Karpas-422 (cell line): ENCODE measurements at regions not wholly inside any gene's neighbourhood (a gene's known extent, or its start where the extent isn't known, plus 50 kb on each side); places are given as distances from the start of the nearest gene placed in this dataset.
"Not testable (repeated sequence)": the region's sequence is repeated elsewhere in the genome, so short reads cannot be mapped to it uniquely, and the experiment has no call there.

Experiments
- DNase-seq: peaks from one replicate; pipeline ENCODE4 v3.0.0-alpha.2; 2015
- H2AFZ ChIP-seq: fragments of 200-600 bp; sonication (generic); 2 replicates; pipeline ENCODE4 v1.6.1; 2014; ENCODE audit warnings: antibody characterized with exemption, low read length, mixed read lengths
- H3K27ac ChIP-seq: fragments of 200-600 bp; sonication (generic); 2 replicates; pipeline ENCODE4 v1.5.1; 2014; ENCODE audit warnings: mild to moderate bottlenecking, low read length, moderate library complexity
- H3K27me3 ChIP-seq: fragments of 200-600 bp; sonication (generic); 2 replicates; pipeline ENCODE4 v1.6.1; 2014; ENCODE audit warnings: low read length, mixed read lengths
- H3K36me3 ChIP-seq: fragments of 200-600 bp; sonication (generic); 2 replicates; pipeline ENCODE4 v1.6.1; 2014; ENCODE audit warnings: low read length, mixed read lengths; ENCODE audit not compliant: insufficient read depth
- H3K4me1 ChIP-seq: fragments of 200-600 bp; sonication (generic); 2 replicates; pipeline ENCODE4 v1.6.1; 2014; ENCODE audit warnings: mild to moderate bottlenecking, low read length, mixed read lengths
- H3K4me2 ChIP-seq: fragments of 200-600 bp; sonication (generic); 2 replicates; pipeline ENCODE4 v1.6.1; 2014; ENCODE audit warnings: low read length, low read depth, mild to moderate bottlenecking; ENCODE audit not compliant: poor library complexity, severe bottlenecking
- H3K4me3 ChIP-seq: fragments of 200-600 bp; sonication (generic); 2 replicates; pipeline ENCODE4 v1.5.1; 2014; ENCODE audit warnings: mild to moderate bottlenecking, antibody characterized with exemption, low read length, mixed read lengths
- H3K79me2 ChIP-seq: fragments of 200-600 bp; sonication (generic); 2 replicates; pipeline ENCODE4 v1.6.1; 2014; ENCODE audit warnings: mild to moderate bottlenecking, low read length, mixed read lengths
- H3K9ac ChIP-seq: fragments of 200-600 bp; sonication (generic); 2 replicates; pipeline ENCODE4 v1.6.0; 2014; ENCODE audit warnings: low read length
- H3K9me2 ChIP-seq: fragments of 200-600 bp; sonication (generic), shearing (Covaris generic); replicated peaks from 2 replicates; pipeline ENCODE4 v1.6.0; 2014; ENCODE audit warnings: mild to moderate bottlenecking, low read length, moderate library complexity; ENCODE audit not compliant: insufficient read depth
- H3K9me3 ChIP-seq: fragments of 300-700, 200-600 bp; sonication (generic); 2 replicates; pipeline ENCODE4 v1.6.1; 2014; ENCODE audit warnings: low read length, mixed read lengths
- H4K20me1 ChIP-seq: fragments of 200-600 bp; sonication (generic); 2 replicates; pipeline ENCODE4 v1.6.1; 2014; ENCODE audit warnings: mild to moderate bottlenecking, antibody characterized with exemption, low read length, low read depth; ENCODE audit not compliant: insufficient read depth

DNA sequence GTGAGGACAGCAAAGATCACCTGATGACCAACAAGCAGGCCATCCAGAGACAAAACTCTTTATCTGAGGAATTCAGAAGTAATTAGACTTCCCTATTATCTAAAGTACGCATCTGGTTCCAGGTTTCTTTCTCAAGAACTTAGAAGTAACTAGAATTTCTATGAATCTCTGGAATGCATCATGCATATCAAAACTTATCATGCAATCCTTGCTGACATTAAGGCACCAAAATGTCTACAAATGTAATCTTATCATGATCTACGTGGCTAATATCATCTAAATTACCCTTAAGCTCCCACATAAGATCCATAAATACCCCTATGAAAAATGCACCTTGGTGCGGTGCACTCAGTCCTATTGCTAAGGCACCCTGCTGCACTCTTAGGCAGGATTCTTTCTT is 488.1 kb upstream of the TLE4 start:
- Histone ChIP-seq H3K79me2 (no peaks in the 10 kb centered on the region), H3K27me3 (no peaks in the 10 kb centered on the region), H3K4me2 (no peak overlapping the region), H2AFZ (no peak overlapping the region), H3K4me3 (no peak overlapping the region), H3K4me1 (no peaks in the 10 kb centered on the region), H3K9me3 (no peaks in the 10 kb centered on the region), H4K20me1 (no peaks in the 10 kb centered on the region), H3K27ac (no peak overlapping the region), H3K36me3 (no peaks in the 10 kb centered on the region), H3K9ac (no peak overlapping the region), H3K9me2 (no peaks in the 10 kb centered on the region)
- DNase-seq, result no peak

DNA sequence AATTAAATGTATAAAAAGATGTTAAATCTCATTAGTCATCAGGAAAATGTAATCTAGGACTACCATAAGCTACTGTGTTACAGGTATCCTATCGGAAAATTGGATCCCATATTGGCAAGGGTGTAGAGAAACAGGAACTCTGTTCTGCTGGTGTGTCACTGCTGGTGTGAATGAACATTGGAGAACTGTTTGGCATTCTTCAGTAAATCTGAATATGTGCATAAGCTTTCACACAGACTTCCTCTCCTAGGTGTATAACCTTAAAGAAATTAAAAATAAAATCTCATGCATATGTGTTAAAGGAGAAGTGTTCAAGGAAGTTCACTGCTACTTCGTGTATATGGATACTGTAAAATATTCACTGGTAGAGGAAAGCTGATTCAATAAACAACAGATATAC is 484.6 kb upstream of the TLE4 start:
- Histone ChIP-seq H3K4me1 (no peaks in the 10 kb centered on the region), H3K36me3 (no peaks in the 10 kb centered on the region)
- no peak for DNase-seq

DNA sequence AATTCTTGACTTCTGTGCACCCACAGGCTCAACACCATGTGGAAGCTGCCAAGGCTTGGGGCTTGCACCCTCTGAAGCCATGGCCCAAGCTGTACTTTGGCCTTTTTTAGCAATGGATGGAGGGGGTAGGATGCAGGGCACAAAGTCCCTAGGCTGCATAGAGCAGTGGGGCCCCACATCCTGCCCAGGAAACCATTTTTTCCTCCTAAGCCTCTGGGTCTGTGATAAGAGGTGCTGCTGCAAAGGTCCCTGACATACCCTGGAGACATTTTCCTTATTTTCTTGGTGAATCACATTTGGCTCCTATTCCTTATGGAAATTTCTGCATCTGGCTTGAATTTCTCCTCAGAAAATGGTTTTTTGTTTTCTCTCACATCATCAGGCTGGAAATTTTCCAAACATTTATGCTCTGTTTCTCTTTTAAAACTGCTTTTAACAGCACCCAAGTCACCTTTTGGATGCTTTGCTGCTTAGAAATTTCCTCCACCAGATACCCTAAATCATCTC is 482.7 kb upstream of the TLE4 start:
- Histone ChIP-seq H3K4me1 (no peaks in the 10 kb centered on the region), H3K9ac (no peak overlapping the region), H2AFZ (no peak overlapping the region), H4K20me1 (no peaks in the 10 kb centered on the region), H3K36me3 (no peaks in the 10 kb centered on the region), H3K27me3 (no peaks in the 10 kb centered on the region), H3K4me2 (no peak overlapping the region), H3K9me2 (no peaks in the 10 kb centered on the region), H3K27ac (no peak overlapping the region), H3K4me3 (no peak overlapping the region), H3K79me2 (no peaks in the 10 kb centered on the region), H3K9me3 (no peaks in the 10 kb centered on the region)
- DNase-seq, result no peak

More for the DNA sequence above, 484.6 kb upstream of the TLE4 start:
- H4K20me1 ChIP-seq, result no peaks in the 10 kb centered on the region
- no peak overlapping the region for H3K4me3 ChIP-seq
- no peaks in the 10 kb centered on the region for H3K79me2 ChIP-seq
- H3K9me3 ChIP-seq, result no peaks in the 10 kb centered on the region
- H3K4me2 ChIP-seq, result no peak overlapping the region
- H3K9me2 ChIP-seq, result no peaks in the 10 kb centered on the region
- no peaks in the 10 kb centered on the region for H3K27me3 ChIP-seq
- no peak overlapping the region for H3K9ac ChIP-seq
- H3K27ac ChIP-seq, result no peak overlapping the region
- H2AFZ ChIP-seq, result no peak overlapping the region

DNA sequence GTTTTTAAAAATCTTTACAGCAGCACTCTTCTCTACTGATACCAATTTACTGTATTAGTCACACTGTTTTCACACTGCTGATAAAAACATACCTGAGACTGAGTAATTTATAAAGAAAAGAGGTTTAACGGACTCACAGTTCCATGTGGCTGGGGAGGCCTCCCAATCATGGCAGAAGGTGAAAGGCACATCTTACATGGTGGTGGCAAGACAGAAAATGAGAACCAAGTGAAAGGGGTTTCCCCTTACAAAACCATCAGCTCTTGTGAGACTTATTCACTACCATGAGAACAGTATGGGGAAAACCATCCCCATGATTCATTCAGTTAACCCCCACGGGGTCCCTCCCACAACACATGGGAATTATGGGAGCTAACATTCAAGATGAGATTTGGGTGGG is 481.9 kb upstream of the TLE4 start:
- H3K27me3 ChIP-seq, H3K9me3 ChIP-seq, H3K36me3 ChIP-seq, H4K20me1 ChIP-seq, H3K9me2 ChIP-seq, H3K4me3 ChIP-seq, H3K27ac ChIP-seq, DNase-seq, H2AFZ ChIP-seq, H3K4me2 ChIP-seq, H3K9ac ChIP-seq, H3K79me2 ChIP-seq, H3K4me1 ChIP-seq: not testable (repeated sequence)

DNA sequence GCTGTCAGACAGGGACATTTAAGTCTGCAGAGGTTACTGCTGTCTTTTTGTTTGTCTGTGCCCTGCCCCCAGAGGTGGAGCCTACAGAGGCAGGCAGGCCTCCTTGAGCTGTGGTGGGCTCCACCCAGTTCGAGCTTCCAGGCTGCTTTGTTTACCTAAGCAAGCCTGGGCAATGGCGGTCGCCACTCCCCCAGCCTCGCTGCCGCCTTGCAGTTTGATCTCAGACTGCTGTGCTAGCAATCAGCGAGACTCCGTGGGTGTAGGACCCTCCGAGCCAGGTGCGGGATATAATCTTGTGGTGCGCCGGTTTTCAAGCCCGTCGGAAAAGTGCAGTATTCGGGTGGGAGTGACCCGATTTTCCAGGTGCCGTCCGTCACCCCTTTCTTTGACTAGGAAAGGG is 468.5 kb upstream of the TLE4 start:
- not testable (repeated sequence) for H3K27ac ChIP-seq, H3K36me3 ChIP-seq, H3K9me2 ChIP-seq, H3K9me3 ChIP-seq, H4K20me1 ChIP-seq, H3K79me2 ChIP-seq, H3K4me2 ChIP-seq, H3K27me3 ChIP-seq, H3K4me3 ChIP-seq, H3K4me1 ChIP-seq, DNase-seq, H3K9ac ChIP-seq, H2AFZ ChIP-seq

DNA sequence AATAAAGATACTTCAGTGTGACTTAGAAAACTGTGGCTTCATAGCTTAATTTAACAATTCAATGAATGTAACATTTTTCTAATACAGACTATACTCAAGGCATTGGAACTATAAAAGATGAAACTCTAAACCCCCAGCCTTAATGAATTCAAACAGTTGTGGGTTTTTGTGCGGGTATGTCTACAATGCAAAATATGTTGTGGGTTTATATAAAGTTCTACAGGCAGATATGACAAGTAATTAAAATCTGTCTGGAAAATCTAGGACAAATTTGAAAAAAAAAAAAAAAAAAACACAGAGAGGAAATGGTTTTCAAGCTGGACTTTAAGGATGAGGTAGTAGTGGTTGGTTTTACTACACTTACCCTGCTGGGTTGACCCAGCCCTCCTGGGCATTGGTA is 467.5 kb upstream of the TLE4 start:
- no peak overlapping the region for H3K4me2 ChIP-seq
- no peaks in the 10 kb centered on the region for H3K36me3 ChIP-seq
- H3K27ac ChIP-seq, result no peak overlapping the region
- H3K27me3 ChIP-seq, result no peaks in the 10 kb centered on the region
- H4K20me1 ChIP-seq, result no peaks in the 10 kb centered on the region
- H3K9ac ChIP-seq, result no peak overlapping the region
- no peaks in the 10 kb centered on the region; the same call in 1 of the 2 replicates for H3K9me3 ChIP-seq
- H3K79me2 ChIP-seq, result no peaks in the 10 kb centered on the region
- H2AFZ ChIP-seq, result no peak overlapping the region
- H3K4me1 ChIP-seq, result no peaks in the 10 kb centered on the region
- DNase-seq, result no peak
- H3K4me3 ChIP-seq, result no peak overlapping the region
- H3K9me2 ChIP-seq, result no peaks in the 10 kb centered on the region

DNA sequence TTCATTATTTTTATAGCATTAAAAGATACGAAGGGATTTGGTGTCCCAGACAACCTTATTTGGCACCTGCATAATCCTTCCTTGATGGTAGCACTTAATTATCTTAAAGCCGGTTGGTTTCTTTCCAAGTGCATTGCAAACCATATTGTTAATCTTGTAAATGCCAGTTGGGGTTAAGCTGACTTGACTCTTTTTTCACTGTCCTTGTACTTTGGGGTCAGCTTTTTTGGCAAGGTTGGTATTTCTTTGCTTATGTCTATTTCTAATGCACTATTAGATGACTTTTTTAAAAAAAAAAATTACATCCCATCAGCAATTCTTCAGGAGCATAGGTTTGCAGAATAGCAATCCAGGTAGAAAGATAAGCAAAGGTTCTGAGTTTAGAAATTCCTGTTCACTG is 466.8 kb upstream of the TLE4 start:
- no peaks in the 10 kb centered on the region for H3K36me3 ChIP-seq
- H2AFZ ChIP-seq, result no peak overlapping the region
- no peaks in the 10 kb centered on the region for H3K9me2 ChIP-seq
- H3K27ac ChIP-seq, result no peak overlapping the region
- H3K4me3 ChIP-seq, result no peak overlapping the region
- no peak overlapping the region for H3K4me2 ChIP-seq
- H3K27me3 ChIP-seq, result no peaks in the 10 kb centered on the region
- H3K79me2 ChIP-seq, result no peaks in the 10 kb centered on the region
- no peak for DNase-seq
- H3K9me3 ChIP-seq, result no peaks in the 10 kb centered on the region; the same call in 1 of the 2 replicates
- no peaks in the 10 kb centered on the region for H3K4me1 ChIP-seq
- H3K9ac ChIP-seq, result no peak overlapping the region
- H4K20me1 ChIP-seq, result no peaks in the 10 kb centered on the region

DNA sequence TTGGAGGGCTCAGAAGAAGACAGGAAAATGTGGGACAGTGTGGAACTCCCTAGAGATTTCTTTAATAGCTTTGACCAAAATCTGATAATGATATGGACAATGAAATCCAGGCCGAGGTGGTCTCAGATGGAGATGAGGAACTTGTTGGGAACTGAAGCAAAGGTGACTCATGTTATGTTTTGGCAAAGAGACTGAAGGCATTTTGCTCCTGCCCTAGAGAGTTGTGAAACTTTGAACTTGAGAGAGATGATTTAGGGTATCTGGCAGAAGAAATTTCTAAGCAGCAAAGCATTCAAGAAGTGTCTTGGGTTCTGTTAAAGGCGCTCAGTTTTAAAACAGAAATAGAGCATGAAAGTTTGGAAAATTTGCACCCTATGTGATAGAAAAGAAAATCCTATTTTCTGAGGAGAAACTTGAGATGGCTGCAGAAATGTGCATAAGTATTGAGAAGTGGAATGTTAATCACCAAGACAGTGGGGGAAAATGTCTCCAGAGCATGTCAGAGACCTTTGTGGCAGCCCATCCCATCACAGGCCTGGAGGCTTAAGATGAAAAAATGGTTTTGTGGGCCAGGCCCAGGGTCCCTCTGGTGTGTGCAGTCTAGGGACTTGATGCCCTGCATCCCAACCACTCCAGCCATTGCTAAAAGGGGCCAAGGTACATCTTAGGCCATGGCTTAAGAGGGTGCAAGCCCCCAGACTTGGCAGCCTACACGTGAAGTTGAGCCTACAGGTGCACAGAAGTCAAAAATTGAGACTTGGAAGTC is 463.7 kb upstream of the TLE4 start:
- Histone ChIP-seq H3K4me3 (no peak overlapping the region), H3K36me3 (no peaks in the 10 kb centered on the region), H3K27me3 (no peaks in the 10 kb centered on the region), H3K9ac (no peak overlapping the region), H3K4me1 (no peaks in the 10 kb centered on the region), H2AFZ (no peak overlapping the region), H4K20me1 (no peaks in the 10 kb centered on the region), H3K9me2 (no peaks in the 10 kb centered on the region), H3K9me3 (no peaks in the 10 kb centered on the region; the same call in 1 of the 2 replicates), H3K79me2 (no peaks in the 10 kb centered on the region), H3K27ac (no peak overlapping the region), H3K4me2 (no peak overlapping the region)
- DNase-seq, result no peak
